GM12892 (cell line): ENCODE measurements at regions not wholly inside any gene's neighbourhood (a gene's known extent, or its start where the extent isn't known, plus 50 kb on each side); places are given as distances from the start of the nearest gene placed in this dataset.

Experiments used
- POLR2A ChIP-seq: IDR thresholded peaks from 2 replicates; pipeline ENCODE4 v1.6.1; 2011; ENCODE audit warnings: low read depth, low read length, control low read depth
- POLR2AphosphoS5 ChIP-seq: IDR thresholded peaks from 2 replicates; pipeline ENCODE4 v1.6.1; 2011; ENCODE audit warnings: low read depth, low read length, control low read depth

DNA sequence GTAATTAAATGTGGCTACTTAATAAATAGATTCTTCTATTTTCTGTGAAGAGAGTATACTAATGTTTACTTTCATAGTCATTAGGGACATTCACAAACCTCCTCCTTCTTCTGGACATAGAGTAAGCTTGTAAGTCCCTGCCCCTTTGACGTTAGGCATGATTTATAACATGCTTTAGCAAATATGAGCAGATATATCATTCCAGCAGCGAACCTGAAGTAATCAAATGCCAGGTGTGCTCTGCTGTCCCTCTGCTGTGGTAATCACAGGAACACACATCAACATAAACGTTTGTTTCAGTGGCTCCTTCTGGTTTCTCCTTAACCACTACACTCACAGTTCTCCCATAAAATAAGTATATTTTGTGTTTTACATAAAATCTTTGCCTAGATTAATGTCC, 961.8 kb downstream of the FLRT2 start:
- TF ChIP-seq POLR2A (no peak), POLR2AphosphoS5 (no peak)
